Glomerular visceral epithelial cell (primary cell): ENCODE measurements at regions not wholly inside any gene's neighbourhood (a gene's known extent, or its start where the extent isn't known, plus 50 kb on each side); places are given as distances from the start of the nearest gene placed in this dataset.
"Not testable (repeated sequence)": the region's sequence is repeated elsewhere in the genome, so short reads cannot be mapped to it uniquely, and the experiment has no call there.

Source experiments
- DNase-seq: peaks from one replicate; pipeline ENCODE4 v3.0.0-alpha.2; 2016; ENCODE audit errors: extremely low spot score

DNA sequence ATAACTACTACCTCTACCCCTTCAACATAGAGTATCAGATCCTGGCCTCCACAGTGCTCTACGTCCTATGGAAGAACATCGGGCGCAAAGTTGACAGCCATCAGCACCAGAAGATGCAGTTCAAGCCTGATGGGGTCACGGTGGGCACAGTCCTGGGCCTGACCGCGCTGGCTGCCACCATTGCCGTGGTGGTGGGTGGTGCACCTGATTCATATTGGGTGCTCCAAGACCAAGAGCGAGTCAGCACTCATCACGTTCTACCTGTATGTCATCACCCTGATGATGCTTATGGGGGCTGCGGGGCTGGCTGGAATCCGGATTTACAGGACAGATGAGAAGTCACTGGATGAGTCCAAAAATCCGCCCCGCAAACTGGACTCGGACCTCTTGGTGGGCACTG, 846.4 kb downstream of the RPIA start:
- DNase-seq, result not testable (repeated sequence)

DNA sequence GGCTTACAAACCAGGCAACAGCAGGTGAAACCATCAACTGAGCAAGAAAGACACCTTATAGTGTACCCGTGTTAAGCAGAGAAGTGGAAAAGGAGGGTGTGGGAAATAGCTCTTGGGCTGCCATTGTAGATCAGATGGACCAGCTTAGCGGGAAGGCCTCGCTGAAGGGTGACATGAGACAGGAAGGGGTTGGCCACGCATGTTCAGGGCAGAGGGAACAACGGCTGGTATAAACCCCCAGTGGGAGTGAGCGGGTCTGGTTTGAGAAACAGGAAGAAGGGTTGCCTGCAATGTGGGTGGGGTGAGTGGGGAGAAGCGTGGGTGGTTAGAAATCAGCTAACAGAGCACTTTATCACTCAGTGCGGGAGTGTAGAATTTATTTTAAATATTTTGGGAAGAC, 852.6 kb downstream of the RPIA start:
- DNase-seq, result not testable (repeated sequence)

DNA sequence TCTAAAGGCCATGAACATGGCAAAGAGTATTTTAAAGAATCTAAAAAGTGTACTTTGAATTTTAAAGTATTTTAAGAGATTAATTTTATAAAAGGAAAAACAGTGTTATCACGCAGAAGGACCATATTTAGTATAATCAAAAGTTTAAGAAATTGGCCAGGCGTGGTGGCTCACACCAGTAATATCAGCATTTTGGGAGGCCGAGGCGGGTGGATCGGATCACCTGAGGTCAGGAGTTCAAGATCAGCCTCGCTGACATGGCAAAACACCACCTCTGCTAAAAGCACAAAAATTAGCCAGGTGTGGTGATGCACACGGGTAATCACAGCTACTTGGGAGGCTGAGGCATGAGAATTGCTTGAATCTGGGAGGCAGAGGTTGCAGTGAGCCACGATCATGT, 887.7 kb downstream of the RPIA start:
- not testable (repeated sequence) for DNase-seq

DNA sequence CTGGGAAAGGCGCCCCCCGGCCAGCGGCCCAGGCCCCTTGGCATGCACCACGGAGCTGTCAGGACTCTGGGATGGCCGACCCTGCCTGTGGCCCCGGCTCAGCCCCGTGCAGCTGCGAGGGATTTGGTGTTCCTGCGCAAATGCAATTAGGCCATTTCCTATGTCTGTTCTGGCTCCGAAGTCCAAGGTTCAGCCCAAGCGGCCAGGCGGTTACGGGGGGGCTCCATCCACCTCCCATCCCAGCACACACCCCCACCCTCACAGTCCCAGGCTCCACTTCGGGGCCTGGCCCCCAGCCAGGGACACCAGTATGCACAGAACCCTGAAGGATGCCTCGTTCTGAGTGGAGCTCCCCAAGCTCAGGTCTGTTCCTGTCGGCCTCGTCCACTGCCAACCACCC, 891.3 kb downstream of the RPIA start:
- DNase-seq, result peak; percentile 51

DNA sequence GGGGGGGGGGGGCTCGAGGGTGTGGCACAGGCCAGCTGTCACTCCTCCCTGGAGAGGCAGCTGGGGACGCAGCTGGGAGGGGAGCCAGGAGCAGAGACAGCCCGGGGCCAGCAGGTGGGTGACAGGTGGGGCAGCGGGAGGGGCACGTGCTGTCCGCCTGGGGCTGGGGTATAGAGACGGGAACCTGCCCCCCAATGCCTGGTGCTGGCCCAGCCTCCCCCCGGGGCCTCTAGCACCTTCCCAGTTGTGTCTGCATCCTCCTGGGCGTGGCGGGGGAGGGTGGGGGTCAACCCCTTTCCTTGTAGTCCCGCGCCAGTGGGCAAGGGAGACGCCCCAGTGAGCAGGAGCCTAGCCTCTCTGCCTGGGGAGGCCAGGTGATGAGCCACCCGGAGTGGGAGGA, 892.6 kb downstream of the RPIA start:
- peak; percentile 30 for DNase-seq

DNA sequence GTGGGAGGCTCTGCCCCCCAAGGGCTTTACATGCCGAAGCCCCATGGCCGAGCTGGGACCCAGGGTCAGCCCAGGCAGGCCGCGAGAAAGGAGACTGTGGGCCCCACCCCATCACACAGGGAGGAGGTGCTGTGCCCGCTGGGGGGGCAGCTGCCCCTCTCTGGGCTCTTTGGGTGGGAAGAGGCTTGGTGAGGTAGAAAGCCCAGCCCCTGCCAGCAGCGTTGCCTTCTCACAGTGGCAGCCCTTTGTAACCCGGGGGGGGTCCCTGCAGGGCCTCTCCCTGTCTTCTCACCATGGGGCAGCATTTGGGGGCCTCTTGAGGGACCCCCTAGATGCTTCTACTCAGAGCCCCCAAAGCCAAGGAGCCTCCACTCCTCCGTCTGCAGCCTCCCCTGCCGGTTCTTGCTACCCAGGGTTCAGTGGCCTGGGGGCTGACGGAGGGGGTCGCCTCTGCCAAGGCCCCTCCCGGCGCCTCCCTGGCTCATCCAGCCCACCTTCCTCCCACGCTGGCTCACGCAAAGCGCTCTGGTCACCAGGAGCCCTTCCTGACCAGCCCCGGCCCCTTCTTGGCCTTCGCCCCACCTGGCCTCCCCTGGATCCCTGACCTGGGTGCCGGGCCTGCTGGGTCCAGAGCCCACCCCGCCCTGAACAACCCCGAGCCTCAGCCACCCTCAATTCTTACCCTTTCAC, 893.5 kb downstream of the RPIA start:
- DNase-seq, result not testable (repeated sequence)

DNA sequence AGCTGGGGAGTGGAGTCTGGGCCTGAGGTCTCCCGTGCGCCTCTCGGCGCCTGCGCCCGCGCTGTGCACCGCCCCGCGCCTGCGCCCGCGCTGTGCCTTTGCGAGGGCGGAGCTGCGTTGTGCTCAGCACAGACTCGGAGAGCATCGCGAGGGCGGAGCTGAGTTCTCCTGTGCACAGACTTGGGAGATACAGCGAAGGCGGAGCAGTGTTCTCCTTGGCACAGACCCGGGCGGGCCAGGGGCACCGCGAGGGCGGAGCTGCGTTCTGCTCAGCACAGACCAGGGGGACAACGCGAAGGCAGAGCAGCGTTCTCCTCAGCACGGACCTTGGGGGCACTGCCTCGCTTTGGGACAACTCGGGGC, 894.1 kb downstream of the RPIA start:
- peak; percentile 72 for DNase-seq

DNA sequence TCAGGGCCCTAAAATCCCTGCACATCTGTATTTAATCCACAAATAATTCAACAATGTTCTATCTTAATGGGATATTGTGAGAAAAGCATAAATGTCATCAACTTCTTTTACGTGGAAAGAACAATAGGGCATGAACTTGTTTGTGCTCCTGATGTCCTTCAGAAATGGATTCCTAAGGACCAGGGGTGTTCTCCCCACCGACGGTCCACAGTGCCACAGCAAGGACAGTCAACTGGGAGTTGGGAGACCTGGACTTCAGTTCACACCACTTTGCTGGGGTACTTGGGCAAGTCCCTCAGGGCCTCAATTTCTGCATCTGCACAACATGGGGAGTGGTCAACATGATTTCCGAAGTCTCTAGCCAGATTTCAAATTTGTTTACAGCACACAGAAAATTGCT, 908.4 kb downstream of the RPIA start:
- not testable (repeated sequence) for DNase-seq

DNA sequence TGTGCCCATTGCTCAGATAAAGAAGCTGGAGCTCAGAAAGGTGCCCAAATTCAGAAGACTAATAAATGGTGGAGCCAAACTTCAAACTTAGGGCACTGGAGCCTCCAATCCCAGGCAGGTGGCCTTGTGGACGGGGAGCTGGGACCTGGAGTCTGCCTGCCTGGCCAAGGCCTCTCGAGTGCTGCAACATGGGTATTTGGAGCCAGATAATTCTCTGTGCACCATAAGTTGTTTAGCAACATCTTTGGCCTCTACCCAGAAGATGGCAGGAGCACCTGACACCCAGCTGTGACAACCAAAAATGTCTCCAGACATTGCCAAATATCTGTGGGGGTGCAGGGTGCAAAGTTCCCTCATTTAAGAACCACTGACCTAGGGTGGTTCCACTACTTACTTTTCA, 915.0 kb downstream of the RPIA start:
- DNase-seq, result not testable (repeated sequence)

DNA sequence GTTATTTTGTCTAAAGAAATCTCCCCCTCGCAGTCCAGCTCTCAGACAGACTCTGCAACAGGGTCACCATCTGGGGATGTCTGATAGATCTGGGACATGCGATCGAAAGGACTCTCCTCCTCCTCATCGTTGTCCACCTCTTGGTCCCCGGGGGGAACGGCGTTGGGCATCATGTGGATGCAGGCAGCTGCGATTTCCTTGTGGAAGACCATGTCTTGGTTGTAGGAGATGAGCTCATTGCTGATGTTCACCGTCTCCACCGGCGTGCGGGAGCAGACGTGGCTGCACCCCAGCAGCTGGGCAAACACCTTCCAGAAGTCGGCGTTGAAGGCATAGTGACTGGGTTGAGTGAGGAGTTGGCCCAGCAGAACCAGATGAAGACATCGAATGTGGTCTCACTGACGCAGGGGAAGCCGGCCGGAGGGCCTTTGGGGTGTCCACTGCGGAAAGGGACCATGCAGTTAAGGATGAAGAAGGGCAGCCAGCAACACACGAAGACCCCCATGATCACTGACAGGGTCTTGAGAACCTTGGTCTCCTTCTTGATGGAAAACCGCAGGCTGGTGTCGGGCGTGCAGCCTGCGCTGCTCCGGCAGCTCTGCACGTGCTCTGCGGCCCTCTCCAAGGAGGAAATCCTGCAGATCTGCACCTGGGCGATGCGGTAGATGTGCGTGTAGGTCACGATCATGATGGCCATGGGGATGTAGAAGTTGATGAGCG, 918.9 kb downstream of the RPIA start:
- not testable (repeated sequence) for DNase-seq

DNA sequence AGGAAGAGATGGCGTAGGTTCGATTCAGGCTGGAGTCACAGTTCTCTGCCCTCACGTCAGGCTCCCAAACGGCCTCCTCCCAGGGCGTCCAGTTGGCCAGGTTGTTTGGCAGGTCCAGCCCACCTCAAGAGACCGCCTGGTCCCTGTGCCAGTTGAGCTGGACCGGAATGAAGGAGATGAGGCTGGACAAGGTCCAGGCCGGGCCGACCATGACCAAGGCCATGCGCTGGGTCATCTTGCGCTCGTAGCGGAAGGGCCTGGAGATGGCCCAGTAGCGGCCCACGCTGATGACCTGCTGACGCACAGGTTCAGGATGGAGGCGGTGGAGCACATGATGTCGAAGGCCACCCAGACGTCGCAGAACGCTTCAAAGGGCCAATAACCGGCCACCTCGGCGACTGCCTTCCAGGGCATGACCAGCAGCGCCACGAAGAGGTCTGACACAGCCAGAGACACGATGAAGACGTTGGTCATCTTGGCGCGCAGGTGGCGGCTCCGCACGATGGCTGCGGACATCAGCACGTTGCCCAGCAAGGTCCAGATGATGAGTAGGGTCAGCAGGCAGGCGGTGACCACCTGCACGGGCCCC, 919.5 kb downstream of the RPIA start:
- DNase-seq, result not testable (repeated sequence)

DNA sequence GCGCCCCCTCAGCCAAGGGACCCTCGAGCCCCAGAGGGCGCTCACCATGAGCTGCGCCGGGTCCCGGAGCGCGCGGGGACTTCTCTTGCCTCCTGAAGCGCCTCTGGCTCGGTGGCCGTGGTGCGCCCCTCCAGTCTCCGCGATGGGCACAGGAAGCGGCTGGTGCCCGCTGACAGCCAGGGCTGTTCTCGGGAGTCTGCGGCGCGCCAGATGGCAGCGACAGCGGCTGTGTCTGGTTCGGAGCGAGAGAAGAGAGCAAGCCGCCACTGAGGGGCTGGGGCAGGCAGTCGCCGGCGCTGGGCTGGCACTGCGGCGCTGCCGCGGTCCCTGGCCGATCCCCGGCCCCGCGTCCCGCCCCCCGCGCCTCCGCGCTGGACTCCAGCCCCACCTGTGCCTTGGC, 920.2 kb downstream of the RPIA start:
- DNase-seq, result not testable (repeated sequence)

DNA sequence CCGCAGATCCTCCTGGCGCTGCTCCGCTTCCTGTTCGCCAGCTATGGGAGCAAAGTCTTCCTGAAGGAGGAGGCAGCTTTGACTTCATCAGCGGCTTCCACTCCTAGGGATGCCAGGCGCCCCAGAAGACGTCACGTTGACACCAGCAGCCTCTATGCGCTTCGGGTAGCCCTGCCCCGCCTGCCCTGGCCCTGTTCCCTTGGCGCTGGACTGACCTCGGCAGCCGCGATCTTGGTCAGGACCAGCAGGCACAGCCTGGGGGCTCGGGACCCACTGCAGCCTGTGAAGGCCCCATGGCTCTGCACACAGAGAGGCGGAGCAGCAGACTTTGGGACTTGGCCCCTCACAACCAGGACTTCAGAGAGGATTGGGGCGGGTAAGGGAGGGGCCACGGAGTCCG, 957.8 kb downstream of the RPIA start:
- not testable (repeated sequence) for DNase-seq

DNA sequence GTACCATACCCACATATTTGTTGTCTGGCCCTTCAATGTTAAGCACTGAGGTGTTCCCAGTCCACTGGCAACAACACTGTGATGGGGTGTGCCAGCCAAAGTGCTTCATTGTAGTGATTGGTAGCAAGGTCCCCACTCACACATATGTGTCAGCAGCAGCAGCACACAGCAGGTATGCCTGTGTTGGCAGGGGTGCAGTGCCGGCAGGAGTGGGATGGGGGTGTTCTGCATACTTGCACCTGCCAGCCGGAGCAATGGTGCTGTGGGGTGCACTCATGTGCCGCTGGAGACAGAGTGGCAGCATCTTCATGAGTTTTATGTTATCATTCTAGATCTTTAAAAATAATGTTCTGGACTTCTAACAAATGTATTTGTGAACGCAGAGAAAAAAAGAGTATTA, 987.8 kb downstream of the RPIA start:
- DNase-seq, result not testable (repeated sequence)
